Loucy (cell line): ENCODE measurements at regions not wholly inside any gene's neighbourhood (a gene's known extent, or its start where the extent isn't known, plus 50 kb on each side); places are given as distances from the start of the nearest gene placed in this dataset.
"Not testable (repeated sequence)": the region's sequence is repeated elsewhere in the genome, so short reads cannot be mapped to it uniquely, and the experiment has no call there.

Experiments
- H2AFZ ChIP-seq: fragments of 200-600 bp; sonication (generic); 2 replicates; pipeline ENCODE4 v1.6.0; 2016; ENCODE audit warnings: antibody characterized with exemption, mild to moderate bottlenecking, low read length, moderate library complexity
- H3F3A ChIP-seq: fragments of 200-600 bp; 2 replicates; pipeline ENCODE4 v1.6.0; 2016; ENCODE audit warnings: antibody characterized with exemption, low read depth, mild to moderate bottlenecking
- H3K27me3 ChIP-seq: fragments of 200-600 bp; sonication (generic); 2 replicates; pipeline ENCODE4 v1.6.1; 2014; ENCODE audit warnings: low read length, mild to moderate bottlenecking; ENCODE audit not compliant: insufficient read depth, poor library complexity, severe bottlenecking
- H3K36me3 ChIP-seq: fragments of 200-600 bp; sonication (generic); 2 replicates; pipeline ENCODE4 v1.6.1; 2016; ENCODE audit warnings: low read length; ENCODE audit not compliant: insufficient read depth
- H3K4me1 ChIP-seq: fragments of 200-600 bp; sonication (generic); 2 replicates; pipeline ENCODE4 v1.5.1; 2014; ENCODE audit warnings: low read length, mild to moderate bottlenecking; ENCODE audit not compliant: insufficient read depth, poor library complexity, severe bottlenecking
- H3K4me2 ChIP-seq: fragments of 200-600 bp; sonication (generic); 2 replicates; pipeline ENCODE4 v1.6.0; 2014; ENCODE audit warnings: antibody characterized with exemption, low read length, low read depth, mild to moderate bottlenecking; ENCODE audit not compliant: poor library complexity, severe bottlenecking
- H3K4me3 ChIP-seq: fragments of 200-600 bp; sonication (generic); 2 replicates; pipeline ENCODE4 v1.5.1; 2014; ENCODE audit warnings: low read length, mild to moderate bottlenecking, mixed read lengths; ENCODE audit not compliant: poor library complexity, severe bottlenecking
- H3K79me2 ChIP-seq: fragments of 200-600 bp; sonication (generic); 2 replicates; pipeline ENCODE4 v1.6.1; 2014; ENCODE audit warnings: low read length; ENCODE audit not compliant: insufficient read depth
- H3K9ac ChIP-seq: fragments of 200-600 bp; sonication (generic); 2 replicates; pipeline ENCODE4 v1.6.0; 2014; ENCODE audit warnings: mild to moderate bottlenecking, low read depth, low read length, moderate library complexity; ENCODE audit not compliant: poor library complexity, severe bottlenecking
- H3K9me2 ChIP-seq: fragments of 200-600 bp; sonication (generic); replicated peaks from 2 replicates; pipeline ENCODE4 v1.6.1; 2016; ENCODE audit warnings: low read depth, low read length, mixed read lengths
- H3K9me3 ChIP-seq: fragments of 200-600 bp; sonication (generic); 2 replicates; pipeline ENCODE4 v1.6.1; 2014; ENCODE audit warnings: mild to moderate bottlenecking, antibody characterized with exemption, low read length, low read depth; ENCODE audit not compliant: insufficient read depth
- H4K20me1 ChIP-seq: fragments of 200-600 bp; sonication (generic); 2 replicates; pipeline ENCODE4 v1.6.0; 2014; ENCODE audit warnings: antibody characterized with exemption, low read length, mild to moderate bottlenecking; ENCODE audit not compliant: insufficient read depth, poor library complexity, severe bottlenecking
- CTCF ChIP-seq: fragments of 200-600 bp; sonication (generic); conservative IDR thresholded peaks from 2 replicates; pipeline ENCODE4 v1.5.1; 2014; ENCODE audit warnings: mild to moderate bottlenecking, antibody characterized with exemption, low read length
- EZH2phosphoT487 ChIP-seq: fragments of 200-600 bp; IDR thresholded peaks from 2 replicates; pipeline ENCODE4 v1.6.1; 2018; ENCODE audit warnings: antibody characterized with exemption, mild to moderate bottlenecking, moderate library complexity, borderline replicate concordance

GRCh38 chr14:38663382-38663781 lies 407.5 kb upstream of the CLEC14A start:
- Histone ChIP-seq H4K20me1 (no peaks in the 10 kb centered on the region), H3F3A (no peaks in the 10 kb centered on the region), H3K4me1 (no peaks in the 10 kb centered on the region), H3K36me3 (no peaks in the 10 kb centered on the region), H2AFZ (no peak overlapping the region), H3K9ac (no peak overlapping the region), H3K79me2 (no peaks in the 10 kb centered on the region), H3K9me3 (no peaks in the 10 kb centered on the region), H3K27me3 (no peaks in the 10 kb centered on the region), H3K9me2 (no peaks in the 10 kb centered on the region), H3K4me3 (no peak overlapping the region), H3K4me2 (no peak overlapping the region)
- no peak for TF ChIP-seq EZH2phosphoT487
- TF ChIP-seq CTCF, result no peak

DNA sequence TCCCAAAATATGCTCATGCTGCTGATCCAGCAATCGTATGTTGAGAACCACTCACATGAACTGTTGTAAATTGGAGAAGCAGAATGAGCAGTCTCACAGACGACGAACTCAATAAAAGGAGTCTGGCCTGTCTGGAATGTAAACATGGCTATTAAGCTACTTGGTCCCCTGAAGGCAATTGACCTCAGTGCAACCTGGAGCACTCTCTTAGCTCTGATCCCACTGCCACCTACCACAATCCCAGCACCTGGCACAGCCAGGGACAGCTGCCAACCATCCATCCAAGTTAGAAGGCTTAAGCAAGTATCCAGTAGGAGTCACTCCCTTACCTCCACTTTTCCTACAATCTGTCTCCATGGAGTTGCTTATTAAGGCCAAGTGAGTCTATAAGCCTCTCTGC lies 406.9 kb upstream of the CLEC14A start:
- H3K9me3 ChIP-seq, result no peaks in the 10 kb centered on the region
- no peaks in the 10 kb centered on the region for H3F3A ChIP-seq
- no peaks in the 10 kb centered on the region for H3K9me2 ChIP-seq
- no peak overlapping the region for H3K4me2 ChIP-seq
- H3K9ac ChIP-seq, result no peak overlapping the region
- TF ChIP-seq CTCF, result no peak
- no peak for TF ChIP-seq EZH2phosphoT487
- no peaks in the 10 kb centered on the region for H3K79me2 ChIP-seq
- no peak overlapping the region for H3K4me3 ChIP-seq
- H4K20me1 ChIP-seq, result no peaks in the 10 kb centered on the region
- no peak overlapping the region for H2AFZ ChIP-seq
- H3K4me1 ChIP-seq, result no peaks in the 10 kb centered on the region
- no peaks in the 10 kb centered on the region for H3K36me3 ChIP-seq
- no peaks in the 10 kb centered on the region for H3K27me3 ChIP-seq

DNA sequence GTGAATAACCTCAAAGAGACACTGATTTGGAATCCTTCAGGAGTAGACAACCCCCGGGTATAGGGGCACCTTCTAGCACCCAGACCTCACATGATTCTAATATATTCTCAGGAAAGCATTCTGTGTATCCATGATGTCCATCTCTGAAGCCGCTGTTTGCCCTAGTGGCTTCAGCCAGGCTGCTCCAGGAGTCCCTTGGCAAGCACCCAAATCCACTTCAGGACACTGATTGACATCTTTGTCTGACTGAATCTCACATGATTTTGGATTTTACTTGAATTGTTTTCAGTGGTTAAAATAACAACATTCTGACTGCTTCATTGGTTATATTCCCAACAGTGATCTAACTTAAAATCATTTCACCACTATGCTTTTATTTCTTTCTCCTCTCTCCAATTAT lies 390.5 kb upstream of the CLEC14A start:
- no peaks in the 10 kb centered on the region for H3K4me1 ChIP-seq
- no peaks in the 10 kb centered on the region for H3K27me3 ChIP-seq
- H3K79me2 ChIP-seq, result no peaks in the 10 kb centered on the region
- H3K36me3 ChIP-seq, result no peaks in the 10 kb centered on the region
- no peak overlapping the region for H3K9ac ChIP-seq
- H4K20me1 ChIP-seq, result no peaks in the 10 kb centered on the region
- H3K9me3 ChIP-seq, result no peaks in the 10 kb centered on the region
- H3K4me2 ChIP-seq, result no peak overlapping the region
- H3K4me3 ChIP-seq, result no peak overlapping the region
- TF ChIP-seq EZH2phosphoT487 (no peak), CTCF (no peak)
- no peak overlapping the region for H2AFZ ChIP-seq
- H3K9me2 ChIP-seq, result no peaks in the 10 kb centered on the region
- H3F3A ChIP-seq, result no peaks in the 10 kb centered on the region

DNA sequence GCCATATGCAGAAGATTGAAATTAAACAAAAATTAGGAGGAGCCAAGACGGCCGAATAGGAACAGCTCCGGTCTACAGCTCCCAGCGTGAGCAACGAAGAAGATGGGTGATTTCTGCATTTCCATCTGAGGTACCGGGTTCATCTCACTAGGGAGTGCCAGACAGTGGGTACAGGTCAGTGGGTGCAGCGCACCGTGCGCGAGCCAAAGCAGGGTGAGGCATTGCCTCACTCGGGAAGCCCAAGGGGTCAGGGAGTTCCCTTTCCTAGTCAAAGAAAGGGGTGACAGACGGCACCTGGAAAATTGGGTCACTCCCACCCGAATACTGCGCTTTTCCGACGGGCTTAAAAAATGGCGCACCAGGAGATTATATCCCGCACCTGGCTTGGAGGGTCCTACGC lies 379.0 kb upstream of the CLEC14A start:
- not testable (repeated sequence) for H3K4me1 ChIP-seq, H3K36me3 ChIP-seq, H3K9me3 ChIP-seq, H3K9ac ChIP-seq, H3K4me2 ChIP-seq, H2AFZ ChIP-seq, H3K79me2 ChIP-seq, H3K4me3 ChIP-seq, H3F3A ChIP-seq, H3K27me3 ChIP-seq, H3K9me2 ChIP-seq, H4K20me1 ChIP-seq
